HG03378 (cell line): ENCODE measurements at regions not wholly inside any gene's neighbourhood (a gene's known extent, or its start where the extent isn't known, plus 50 kb on each side); places are given as distances from the start of the nearest gene placed in this dataset.
"Not testable (repeated sequence)": the region's sequence is repeated elsewhere in the genome, so short reads cannot be mapped to it uniquely, and the experiment has no call there.

ENCODE experiments used
- ATAC-seq: cut with Tn5 transposase; IDR thresholded peaks from one replicate; pipeline ENCODE4 v1.9.1; 2021; ENCODE audit warnings: mild to moderate bottlenecking, moderate library complexity; ENCODE audit not compliant: unreplicated experiment

GRCh38 chr11:41519696-41520095 lies 60.2 kb upstream of the LRRC4C start:
- no peak for ATAC-seq

GRCh38 chr11:41522391-41522790 lies 62.9 kb upstream of the LRRC4C start:
- ATAC-seq = no peak

- no peak for ATAC-seq
Observed at GRCh38 chr11:41522899-41523672, 63.6 kb upstream of the LRRC4C start.

GRCh38 chr11:41527530-41527929 lies 68.1 kb upstream of the LRRC4C start:
- ATAC-seq = no peak

GRCh38 chr11:41532413-41532812 lies 73.0 kb upstream of the LRRC4C start:
- ATAC-seq = no peak

- no peak for ATAC-seq
Observed at GRCh38 chr11:41533761-41534160, 74.3 kb upstream of the LRRC4C start.

GRCh38 chr11:41534391-41534790 lies 74.9 kb upstream of the LRRC4C start:
- no peak for ATAC-seq

GRCh38 chr11:41534861-41535260 lies 75.4 kb upstream of the LRRC4C start:
- no peak for ATAC-seq

- no peak for ATAC-seq
Observed at GRCh38 chr11:41536021-41536568, 76.6 kb upstream of the LRRC4C start.

GRCh38 chr11:41544902-41545301 lies 85.5 kb upstream of the LRRC4C start:
- not testable (repeated sequence) for ATAC-seq

GRCh38 chr11:41578421-41579051 lies 119.1 kb upstream of the LRRC4C start:
- ATAC-seq = no peak

GRCh38 chr11:41579546-41579945 lies 120.1 kb upstream of the LRRC4C start:
- ATAC-seq = no peak

- no peak for ATAC-seq
Observed at GRCh38 chr11:41609511-41609910, 150.1 kb upstream of the LRRC4C start.

- ATAC-seq = no peak
Observed at GRCh38 chr11:41612415-41612814, 153.0 kb upstream of the LRRC4C start.

- ATAC-seq = no peak
Observed at GRCh38 chr11:41613326-41613725, 153.9 kb upstream of the LRRC4C start.

- ATAC-seq = no peak
Observed at GRCh38 chr11:41622707-41623359, 163.4 kb upstream of the LRRC4C start.

- ATAC-seq = no peak
Observed at GRCh38 chr11:41659985-41660384, 200.5 kb upstream of the LRRC4C start.

GRCh38 chr11:41660585-41660984 lies 201.1 kb upstream of the LRRC4C start:
- no peak for ATAC-seq

GRCh38 chr11:41665441-41666360 lies 206.2 kb upstream of the LRRC4C start:
- ATAC-seq = no peak

- no peak for ATAC-seq
Observed at GRCh38 chr11:41666951-41667653, 207.7 kb upstream of the LRRC4C start.
